Heart right ventricle (tissue), 16 donors: ENCODE measurements at regions not wholly inside any gene's neighbourhood (a gene's known extent, or its start where the extent isn't known, plus 50 kb on each side); places are given as distances from the start of the nearest gene placed in this dataset.

Experiments used
- ATAC-seq, 8 donors: fragments of 200-7000 bp; cut with Tn5 transposase; one replicate each; pipeline ENCODE4 v1.9.1; 2020; ENCODE audit warnings: mild to moderate bottlenecking in 8 of 8, moderate library complexity in 8 of 8, moderate number of reproducible peaks in 1 of 8
- DNase-seq, 2 donors: peaks; one replicate each; pipeline ENCODE4 v3.0.0-alpha.2; 2020
- H3K27ac ChIP-seq, 10 donors: fragments of 200-600 bp; sonication (generic) in 2 of 10; one replicate each; pipeline versions ENCODE4 v1.5.0 to v1.8.0; 2020 to 2022; ENCODE audit warnings: mild to moderate bottlenecking in 3 of 10
- H3K27me3 ChIP-seq, 7 donors: fragments of 200-600 bp; one replicate each; pipeline ENCODE4 v1.8.0; 2021 to 2022; ENCODE audit warnings: mild to moderate bottlenecking in 2 of 7
- H3K36me3 ChIP-seq, 9 donors: fragments of 200-600 bp; sonication (generic) in 1 of 9; one replicate each; pipeline versions ENCODE4 v1.5.0 to v1.8.0; 2020 to 2022; ENCODE audit warnings: mild to moderate bottlenecking in 2 of 9
- H3K4me1 ChIP-seq, 9 donors: fragments of 200-600 bp; sonication (generic) in 1 of 9; one replicate each; pipeline versions ENCODE4 v1.5.0 to v1.8.0; 2020 to 2022; ENCODE audit warnings: mild to moderate bottlenecking in 4 of 9
- H3K4me3 ChIP-seq, 10 donors: fragments of 200-600 bp; sonication (generic) in 2 of 10; one replicate each; pipeline versions ENCODE4 v1.5.0 to v1.8.0; 2020 to 2022; ENCODE audit warnings: mild to moderate bottlenecking in 7 of 10, moderate library complexity in 2 of 10
- H3K9me3 ChIP-seq, 11 donors: fragments of 200-600 bp in 10 of 11; sonication (generic) in 2 of 11; one replicate each; pipeline versions ENCODE4 v1.5.0 to v1.8.0; 2013 to 2022; ENCODE audit warnings: mild to moderate bottlenecking in 2 of 11, control low read depth in 1 of 11, moderate library complexity in 1 of 11
- WGBS, 2 donors: extraction: QIAGEN DNeasy Blood & Tissue Kit; methylation state at CpG; one replicate each; pipeline ENCODE4 v1.1.7; 2013; ENCODE audit warnings: inconsistent platforms in 1 of 2; 5-methylcytosine and 5-hydroxymethylcytosine counted together
- intact Hi-C, 10 donors: fragments of 100-400 bp; cut with DNase I; formaldehyde crosslinking; loops; one replicate each; pipeline versions ENCODE4 v1.11.1 to v1.14.2; 2022
- microRNA-seq, 2 donors: library from miRNA; unstranded; fragments of <30 nt; microRNA quantifications; one replicate each; pipeline ENCODE4 v1.2.0, GENCODE V29; 2021
- TF ChIP-seq, protein P1 (sequence below), 9 donors: fragments of 200-600 bp; sonication (generic) in 2 of 9; IDR thresholded peaks; one replicate each; pipeline versions ENCODE4 v1.5.0 to v1.8.0; 2021 to 2022; ENCODE audit warnings: antibody characterized with exemption in 9 of 9, mild to moderate bottlenecking in 5 of 9, moderate library complexity in 1 of 9
- donor health status: Arrhythmogenic right ventricular cardiomyopathy.
- donor health status: ischemic (EF 13 %, LVEDD 7.1; RV severe dilation, severe dysfunction).
- donor health status: healthy with polysubstance abuse.
- donor health status: DM: no; HTN: yes; CAD: no.
- donor health status: DM: no; HTN: no; CAD: no.
- donor health status: ischemic (EF 25% LVEDD 6.9; RV normal size, moderate dysfunction).
- donor health status: ischemic (EF 25% LVEDD 5.7; RV mildly dilated, moderate dysfunction).
- donor health status: healthy.
- donor health status: DM: yes; HTN: yes; CAD: no.
- donor health status: Ischemic cardiomyopathy.
- donor health status: ischemic (EF 35%, LVEDD 5.7; RV mildly dilated, moderate dysfunction).
- donor health status: nonischemic (EF 11% LVEDD 7.7; RV severe dilation, severe dysfunction).
- donor health status: DM: yes; HTN: yes; CAD: no.
- donor health status: PGD.
- donor health status: ischemic (EF 29% LVEDD 5.4; RV normal size, mild dysfunction).
- donor health status: nonischemic (EF 23%, LVEDD 6.1; RV moderate dilation, normal function).

DNA sequence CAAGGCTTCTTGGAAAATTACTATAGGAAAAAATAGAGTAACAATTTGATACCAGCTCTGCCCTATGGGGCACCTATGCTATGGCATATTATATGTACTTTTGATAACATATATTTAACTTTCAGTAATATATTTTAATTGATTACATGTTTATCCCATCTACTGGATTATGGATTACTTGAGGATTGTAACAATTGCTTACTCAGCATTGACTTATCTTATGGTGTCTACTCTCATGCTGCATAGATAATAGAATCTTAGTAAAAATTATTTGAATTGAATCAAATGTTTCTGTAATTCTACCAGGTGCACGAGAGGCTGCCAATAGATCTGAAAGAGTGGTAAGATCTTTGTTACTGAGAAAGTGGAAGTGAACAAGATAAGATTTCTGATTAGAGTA is 57.8 kb upstream of the CALCR start:
- intact Hi-C loops, result no loop called here
- peaks cover 0 to 4% (median 0%) of the 10 kb centered on the region in 7 donors for H3K27me3 ChIP-seq
- H3K36me3 ChIP-seq, result no peaks in the 10 kb centered on the region
- DNase-seq (no peak), ATAC-seq (no peak)
- WGBS, 2 donors, result 88 to 94% methylated on average over 1 of the region's 1 CpG
- TF ChIP-seq, protein P1, sequence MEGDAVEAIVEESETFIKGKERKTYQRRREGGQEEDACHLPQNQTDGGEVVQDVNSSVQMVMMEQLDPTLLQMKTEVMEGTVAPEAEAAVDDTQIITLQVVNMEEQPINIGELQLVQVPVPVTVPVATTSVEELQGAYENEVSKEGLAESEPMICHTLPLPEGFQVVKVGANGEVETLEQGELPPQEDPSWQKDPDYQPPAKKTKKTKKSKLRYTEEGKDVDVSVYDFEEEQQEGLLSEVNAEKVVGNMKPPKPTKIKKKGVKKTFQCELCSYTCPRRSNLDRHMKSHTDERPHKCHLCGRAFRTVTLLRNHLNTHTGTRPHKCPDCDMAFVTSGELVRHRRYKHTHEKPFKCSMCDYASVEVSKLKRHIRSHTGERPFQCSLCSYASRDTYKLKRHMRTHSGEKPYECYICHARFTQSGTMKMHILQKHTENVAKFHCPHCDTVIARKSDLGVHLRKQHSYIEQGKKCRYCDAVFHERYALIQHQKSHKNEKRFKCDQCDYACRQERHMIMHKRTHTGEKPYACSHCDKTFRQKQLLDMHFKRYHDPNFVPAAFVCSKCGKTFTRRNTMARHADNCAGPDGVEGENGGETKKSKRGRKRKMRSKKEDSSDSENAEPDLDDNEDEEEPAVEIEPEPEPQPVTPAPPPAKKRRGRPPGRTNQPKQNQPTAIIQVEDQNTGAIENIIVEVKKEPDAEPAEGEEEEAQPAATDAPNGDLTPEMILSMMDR (IDR thresholded peaks at IDR 0.05), result no peak
- no peak overlapping the region for H3K27ac ChIP-seq
- no peaks in the 10 kb centered on the region for H3K9me3 ChIP-seq
- H3K4me3 ChIP-seq, result no peak overlapping the region
- no peaks in the 10 kb centered on the region for H3K4me1 ChIP-seq

- ATAC-seq (no peak), DNase-seq (no peak)
- TF ChIP-seq, protein P1 (IDR thresholded peaks at IDR 0.05), result no peak
- H3K36me3 ChIP-seq, result no peaks in the 10 kb centered on the region
- H3K27me3 ChIP-seq, result peaks cover 0 to 4% (median 0%) of the 10 kb centered on the region in 7 donors
- H3K4me1 ChIP-seq, result no peaks in the 10 kb centered on the region
- no peak overlapping the region for H3K4me3 ChIP-seq
- H3K9me3 ChIP-seq, result peaks cover 0 to 7% (median 0%) of the 10 kb centered on the region in 11 donors
- no peak overlapping the region for H3K27ac ChIP-seq
- WGBS, 2 donors, result 12 to 14% methylated on average over 2 of the region's 2 CpGs
- intact Hi-C loops, result loop anchor here in 1 of 10 donors (10.0 kb wide), 1 partner anchor 595 kb away; no protein-coding TSS in a partner anchor
Measured at GRCh38 chr7:93629291-93629801, 54.8 kb upstream of the CALCR start.

GRCh38 chr7:93626869-93627268 is 52.3 kb upstream of the CALCR start:
- intact Hi-C loops, result loop anchor here in 1 of 10 donors (10.0 kb wide), 1 partner anchor 598 kb away; no protein-coding TSS in a partner anchor
- DNase-seq (no peak), ATAC-seq (no peak)
- WGBS, 2 donors, result 51 to 55% methylated on average over 1 of the region's 1 CpG
- H3K36me3 ChIP-seq, result no peaks in the 10 kb centered on the region
- H3K4me3 ChIP-seq, result no peak overlapping the region
- TF ChIP-seq, protein P1 (IDR thresholded peaks at IDR 0.05), result no peak
- H3K27ac ChIP-seq, result no peak overlapping the region
- H3K4me1 ChIP-seq, result no peaks in the 10 kb centered on the region
- peaks cover 0 to 7% (median 0%) of the 10 kb centered on the region in 11 donors for H3K9me3 ChIP-seq
- peaks cover 0 to 3% (median 0%) of the 10 kb centered on the region in 7 donors for H3K27me3 ChIP-seq

Small RNAs in the stretch of these regions (microRNA-seq; reads per million reads assigned to microRNA genes)
- gene MIR4652, result 0 reads per million in 2 donors
